ENCODE measurements at regions not wholly inside any gene's neighbourhood (a gene's known extent, or its start where the extent isn't known, plus 50 kb on each side); places are given as distances from the start of the nearest gene placed in this dataset.

DNA sequence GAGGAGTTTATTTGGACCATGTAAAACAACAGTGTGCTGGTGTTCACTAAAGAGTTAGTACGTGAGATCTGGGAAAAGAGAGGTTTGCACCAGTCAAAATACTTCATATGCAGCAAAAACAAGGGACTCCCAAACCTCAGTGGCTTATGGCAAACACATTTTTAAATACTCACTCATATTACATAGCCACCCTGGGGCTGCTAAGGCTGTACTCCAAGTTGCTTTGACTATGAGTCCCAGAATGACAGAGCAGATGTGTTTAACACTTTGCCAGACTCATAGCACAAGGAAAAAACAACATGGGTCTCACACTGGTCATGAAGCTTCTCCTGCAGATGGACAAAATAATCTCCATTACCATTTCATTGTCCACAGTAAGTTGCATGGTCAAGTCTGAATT, 202.8 kb upstream of the GRIA4 start:
- TF ChIP-seq, protein P1, sequence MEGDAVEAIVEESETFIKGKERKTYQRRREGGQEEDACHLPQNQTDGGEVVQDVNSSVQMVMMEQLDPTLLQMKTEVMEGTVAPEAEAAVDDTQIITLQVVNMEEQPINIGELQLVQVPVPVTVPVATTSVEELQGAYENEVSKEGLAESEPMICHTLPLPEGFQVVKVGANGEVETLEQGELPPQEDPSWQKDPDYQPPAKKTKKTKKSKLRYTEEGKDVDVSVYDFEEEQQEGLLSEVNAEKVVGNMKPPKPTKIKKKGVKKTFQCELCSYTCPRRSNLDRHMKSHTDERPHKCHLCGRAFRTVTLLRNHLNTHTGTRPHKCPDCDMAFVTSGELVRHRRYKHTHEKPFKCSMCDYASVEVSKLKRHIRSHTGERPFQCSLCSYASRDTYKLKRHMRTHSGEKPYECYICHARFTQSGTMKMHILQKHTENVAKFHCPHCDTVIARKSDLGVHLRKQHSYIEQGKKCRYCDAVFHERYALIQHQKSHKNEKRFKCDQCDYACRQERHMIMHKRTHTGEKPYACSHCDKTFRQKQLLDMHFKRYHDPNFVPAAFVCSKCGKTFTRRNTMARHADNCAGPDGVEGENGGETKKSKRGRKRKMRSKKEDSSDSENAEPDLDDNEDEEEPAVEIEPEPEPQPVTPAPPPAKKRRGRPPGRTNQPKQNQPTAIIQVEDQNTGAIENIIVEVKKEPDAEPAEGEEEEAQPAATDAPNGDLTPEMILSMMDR (IDR thresholded peaks at IDR 0.05): no peak
- no peak for TF ChIP-seq POLR2A (IDR thresholded peaks at IDR 0.05)
